Suprapubic skin (tissue), 4 donors: ENCODE measurements at regions not wholly inside any gene's neighbourhood (a gene's known extent, or its start where the extent isn't known, plus 50 kb on each side); places are given as distances from the start of the nearest gene placed in this dataset.

ENCODE experiments used
- CTCF ChIP-seq, 2 donors: fragments of 200-600 bp in 1 of 2; fragments of 450-650 bp in 1 of 2; sonication (generic) in 1 of 2; IDR thresholded peaks; one replicate each; pipeline ENCODE4 v1.5.1; 2016 to 2019; ENCODE audit warnings: antibody characterized with exemption in 2 of 2, mild to moderate bottlenecking in 1 of 2, moderate library complexity in 1 of 2
- EP300 ChIP-seq: sonication (generic); formaldehyde crosslinking; IDR thresholded peaks from one replicate; pipeline ENCODE4 v1.6.1; 2017; ENCODE audit warnings: antibody characterized with exemption
- POLR2AphosphoS5 ChIP-seq, 3 donors: sonication (generic); formaldehyde crosslinking; IDR thresholded peaks; one replicate each; pipeline ENCODE4 v1.6.1; 2017; ENCODE audit warnings: antibody characterized with exemption in 3 of 3

DNA sequence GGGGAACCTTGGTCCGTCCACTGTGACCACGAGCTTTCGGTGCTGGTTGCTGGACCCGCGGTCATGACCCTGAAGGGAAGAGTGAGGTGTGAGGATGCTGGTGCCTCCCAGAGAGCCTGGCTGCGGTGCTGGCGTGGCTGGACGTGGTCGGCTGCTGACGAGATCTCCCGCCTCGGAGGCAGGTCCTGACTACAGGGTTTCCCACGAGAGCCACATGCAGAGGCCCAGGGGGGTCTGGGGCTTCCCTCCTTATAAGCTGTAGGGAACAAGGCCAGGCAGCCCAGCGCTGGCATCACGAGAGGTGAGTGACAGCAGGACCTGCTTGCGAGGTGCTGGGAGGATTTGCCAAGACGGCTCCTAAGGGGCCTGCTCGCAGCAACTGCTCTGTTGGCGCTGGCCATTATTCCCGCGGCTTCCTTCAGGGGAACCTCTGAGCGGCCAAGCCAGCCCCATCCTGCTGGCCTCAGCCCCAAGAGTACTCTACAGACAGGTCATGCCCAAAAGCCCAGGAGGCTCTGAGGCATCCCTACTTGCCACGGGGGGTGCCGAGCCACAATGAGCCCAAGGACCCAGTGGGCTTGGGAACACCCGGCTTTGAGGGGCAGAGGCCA lies 134.8 kb downstream of the FOXL1 start:
- TF ChIP-seq EP300 = no peak
- TF ChIP-seq POLR2AphosphoS5 (IDR thresholded peaks at IDR 0.05) = no peak
- TF ChIP-seq CTCF (IDR thresholded peaks at IDR 0.05) = no peak
